GM20000 (cell line): ENCODE measurements at regions not wholly inside any gene's neighbourhood (a gene's known extent, or its start where the extent isn't known, plus 50 kb on each side); places are given as distances from the start of the nearest gene placed in this dataset.
"Not testable (repeated sequence)": the region's sequence is repeated elsewhere in the genome, so short reads cannot be mapped to it uniquely, and the experiment has no call there.

Experiments used
- DNase-seq: peaks from one replicate; pipeline ENCODE4 v3.0.0; 2012; ENCODE audit warnings: low spot score
- CTCF ChIP-seq: IDR thresholded peaks from 2 replicates; pipeline ENCODE4 v1.5.1; 2012; ENCODE audit warnings: mild to moderate bottlenecking, control low read depth; ENCODE audit errors: extremely low read depth, missing control alignments

- DNase-seq: no peak
- TF ChIP-seq CTCF: no peak
Measured at GRCh38 chr6:84854811-84855400, 90.5 kb upstream of the TBX18 start.

- no peak for TF ChIP-seq CTCF
- no peak for DNase-seq
Measured at GRCh38 chr6:84853901-84854300, 89.5 kb upstream of the TBX18 start.

GRCh38 chr6:84848960-84849359 is 84.6 kb upstream of the TBX18 start:
- no peak for TF ChIP-seq CTCF
- DNase-seq: no peak

- no peak for DNase-seq
- TF ChIP-seq CTCF: no peak
Measured at GRCh38 chr6:84847390-84848160, 83.2 kb upstream of the TBX18 start.

- no peak for TF ChIP-seq CTCF
- DNase-seq: no peak
Measured at GRCh38 chr6:84842525-84843166, 78.2 kb upstream of the TBX18 start.

- DNase-seq: not testable (repeated sequence)
Measured at GRCh38 chr6:84837068-84837866, 72.9 kb upstream of the TBX18 start.

GRCh38 chr6:84836366-84836765 is 72.0 kb upstream of the TBX18 start:
- no peak for TF ChIP-seq CTCF
- DNase-seq: no peak
